ENCODE measurements at regions not wholly inside any gene's neighbourhood (a gene's known extent, or its start where the extent isn't known, plus 50 kb on each side); places are given as distances from the start of the nearest gene placed in this dataset.

- Histone ChIP-seq H3K4ac (ENCODE audit: low read length) (no peak overlapping the region), H3K79me1 (ENCODE audit: low read depth, low read length) (no peaks in the 10 kb centered on the region), H2BK15ac (ENCODE audit: low read length) (no peak overlapping the region), H4K91ac (ENCODE audit: low read depth, low read length, poor library complexity) (no peak overlapping the region), H4K8ac (ENCODE audit: low read depth, low read length) (no peak overlapping the region), H3K4me2 (ENCODE audit: insufficient read depth, low read length, poor library complexity, severe bottlenecking) (no peak overlapping the region), H3K18ac (ENCODE audit: low read length) (no peak overlapping the region), H2AK5ac (ENCODE audit: low read depth, low read length) (no peak overlapping the region), H3K27ac (replicated peaks; ENCODE audit: low read length) (no peak overlapping the region), H3K36me3 (replicated peaks in 1 of 2; ENCODE audit: control insufficient read depth in 2 of 2, insufficient read depth in 2 of 2, low read length in 2 of 2) (no peaks in the 10 kb centered on the region), H2BK12ac (ENCODE audit: low read length) (no peak overlapping the region), H2BK5ac (ENCODE audit: low read length) (no peak overlapping the region), H3K14ac (ENCODE audit: low read length) (no peak overlapping the region), H2AFZ (ENCODE audit: low read length) (no peak overlapping the region), H3K9me3 (replicated peaks in 1 of 2; ENCODE audit: control insufficient read depth in 2 of 2, insufficient read depth in 1 of 2, low read depth in 1 of 2, low read length in 2 of 2) (no peaks in the 10 kb centered on the region), H3K23ac (ENCODE audit: low read depth, low read length, poor library complexity) (no peak overlapping the region), H3K4me3 (ENCODE audit: low read length in 2 of 2) (no peak overlapping the region), H3K27me3 (ENCODE audit: control insufficient read depth in 3 of 3, insufficient read depth in 3 of 3, low read depth in 1 of 3, low read length in 3 of 3) (no peaks in the 10 kb centered on the region), H3K4me1 (ENCODE audit: control insufficient read depth in 2 of 2, insufficient read depth in 1 of 2, low read depth in 1 of 2, low read length in 2 of 2) (peaks cover 0 to 1% of the 10 kb centered on the region in 2 donors), H3K9ac (ENCODE audit: low read depth, low read length, poor library complexity) (no peak overlapping the region), H2BK120ac (ENCODE audit: low read depth, low read length) (no peak overlapping the region)
- no CpG with 5 or more reads among the region's 8 CpGs for WGBS, 2 donors (ENCODE audit: extremely low coverage in 2 of 2, insufficient read length in 2 of 2, insufficient replicate concordance in 1 of 2)
- no peak for DNase-seq (ENCODE audit: low spot score)
Observed at GRCh38 chr5:91722736-91723467, 339.8 kb upstream of the ARRDC3 start.

DNA sequence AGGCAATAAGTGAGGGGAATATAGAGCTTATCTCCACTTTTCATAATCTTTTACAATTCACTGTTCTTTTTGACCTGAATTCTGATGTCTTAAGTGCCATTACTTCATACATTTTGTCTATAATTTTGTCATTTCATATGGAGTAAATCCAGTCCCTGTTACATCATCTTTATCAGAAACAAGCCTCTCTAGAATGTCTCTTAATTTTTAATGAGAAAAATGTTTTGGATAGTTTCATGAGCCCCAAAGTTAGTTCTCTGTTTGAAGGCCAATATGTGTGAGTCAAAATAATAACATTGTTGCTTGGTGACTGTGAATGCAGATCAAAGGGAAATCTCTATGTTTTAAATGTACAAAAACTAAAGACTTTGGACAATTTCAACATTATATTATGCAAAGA is 329.6 kb upstream of the ARRDC3 start:
- H3K27ac ChIP-seq (replicated peaks; ENCODE audit: low read length), result no peak overlapping the region
- DNase-seq (ENCODE audit: low spot score), result no peak

DNA sequence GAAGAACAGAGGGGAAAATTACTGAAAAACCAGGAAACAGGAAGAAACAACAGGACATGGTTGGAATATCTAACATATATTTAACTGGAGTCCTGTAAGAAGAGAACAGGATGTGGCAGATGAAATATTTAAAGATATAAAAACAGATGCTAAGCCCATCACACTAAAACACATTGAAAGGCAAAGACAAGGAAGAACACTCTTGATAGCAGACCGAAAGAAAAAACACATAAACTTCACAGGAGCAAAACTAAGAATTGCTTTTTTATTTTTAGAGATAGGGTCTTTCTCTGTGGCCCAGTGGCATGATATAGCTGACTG is 324.4 kb upstream of the ARRDC3 start:
- no peak overlapping the region for H2BK5ac ChIP-seq (ENCODE audit: low read length)
- no peaks in the 10 kb centered on the region for H3K27me3 ChIP-seq (ENCODE audit: control insufficient read depth in 3 of 3, insufficient read depth in 3 of 3, low read depth in 1 of 3, low read length in 3 of 3)
- WGBS, 2 donors (ENCODE audit: extremely low coverage in 2 of 2, insufficient read length in 2 of 2, insufficient replicate concordance in 1 of 2), result no CpG with 5 or more reads among the region's 1 CpG
- H2BK12ac ChIP-seq (ENCODE audit: low read length), result no peak overlapping the region
- no peak overlapping the region for H4K91ac ChIP-seq (ENCODE audit: low read depth, low read length, poor library complexity)
- H3K14ac ChIP-seq (ENCODE audit: low read length), result no peak overlapping the region
- no peak overlapping the region for H4K8ac ChIP-seq (ENCODE audit: low read depth, low read length)
- H3K27ac ChIP-seq (replicated peaks; ENCODE audit: low read length), result no peak overlapping the region
- H3K9me3 ChIP-seq (replicated peaks in 1 of 2; ENCODE audit: control insufficient read depth in 2 of 2, insufficient read depth in 1 of 2, low read depth in 1 of 2, low read length in 2 of 2), result no peaks in the 10 kb centered on the region
- no peak overlapping the region for H3K4me2 ChIP-seq (ENCODE audit: insufficient read depth, low read length, poor library complexity, severe bottlenecking)
- H3K36me3 ChIP-seq (replicated peaks in 1 of 2; ENCODE audit: control insufficient read depth in 2 of 2, insufficient read depth in 2 of 2, low read length in 2 of 2), result no peaks in the 10 kb centered on the region
- no peak overlapping the region for H3K18ac ChIP-seq (ENCODE audit: low read length)
- H3K23ac ChIP-seq (ENCODE audit: low read depth, low read length, poor library complexity), result no peak overlapping the region
- H3K4me1 ChIP-seq (ENCODE audit: control insufficient read depth in 2 of 2, insufficient read depth in 1 of 2, low read depth in 1 of 2, low read length in 2 of 2), result peaks cover 0 to 2% of the 10 kb centered on the region in 2 donors
- H3K9ac ChIP-seq (ENCODE audit: low read depth, low read length, poor library complexity), result no peak overlapping the region
- no peak overlapping the region for H2BK15ac ChIP-seq (ENCODE audit: low read length)
- no peak overlapping the region for H2AFZ ChIP-seq (ENCODE audit: low read length)
- no peak overlapping the region for H3K4me3 ChIP-seq (ENCODE audit: low read length in 2 of 2)
- DNase-seq (ENCODE audit: low spot score), result no peak
- H2BK120ac ChIP-seq (ENCODE audit: low read depth, low read length), result no peak overlapping the region
- H2AK5ac ChIP-seq (ENCODE audit: low read depth, low read length), result no peak overlapping the region
- H3K79me1 ChIP-seq (ENCODE audit: low read depth, low read length), result no peaks in the 10 kb centered on the region
- H3K4ac ChIP-seq (ENCODE audit: low read length), result no peak overlapping the region

More for the DNA sequence above, 329.6 kb upstream of the ARRDC3 start:
- Histone ChIP-seq H2AK5ac (ENCODE audit: low read depth, low read length) (no peak overlapping the region), H3K4me1 (ENCODE audit: control insufficient read depth in 2 of 2, insufficient read depth in 1 of 2, low read depth in 1 of 2, low read length in 2 of 2) (no peaks in the 10 kb centered on the region), H3K18ac (ENCODE audit: low read length) (no peak overlapping the region), H2BK15ac (ENCODE audit: low read length) (no peak overlapping the region), H3K4me2 (ENCODE audit: insufficient read depth, low read length, poor library complexity, severe bottlenecking) (no peak overlapping the region), H3K36me3 (replicated peaks in 1 of 2; ENCODE audit: control insufficient read depth in 2 of 2, insufficient read depth in 2 of 2, low read length in 2 of 2) (no peaks in the 10 kb centered on the region), H3K4ac (ENCODE audit: low read length) (no peak overlapping the region), H3K9ac (ENCODE audit: low read depth, low read length, poor library complexity) (no peak overlapping the region), H3K14ac (ENCODE audit: low read length) (no peak overlapping the region), H3K79me1 (ENCODE audit: low read depth, low read length) (no peaks in the 10 kb centered on the region), H3K27me3 (ENCODE audit: control insufficient read depth in 3 of 3, insufficient read depth in 3 of 3, low read depth in 1 of 3, low read length in 3 of 3) (no peaks in the 10 kb centered on the region), H2BK120ac (ENCODE audit: low read depth, low read length) (no peak overlapping the region), H2BK12ac (ENCODE audit: low read length) (no peak overlapping the region), H3K23ac (ENCODE audit: low read depth, low read length, poor library complexity) (no peak overlapping the region), H4K8ac (ENCODE audit: low read depth, low read length) (no peak overlapping the region), H4K91ac (ENCODE audit: low read depth, low read length, poor library complexity) (no peak overlapping the region), H2AFZ (ENCODE audit: low read length) (no peak overlapping the region), H3K9me3 (replicated peaks in 1 of 2; ENCODE audit: control insufficient read depth in 2 of 2, insufficient read depth in 1 of 2, low read depth in 1 of 2, low read length in 2 of 2) (no peaks in the 10 kb centered on the region), H2BK5ac (ENCODE audit: low read length) (no peak overlapping the region), H3K4me3 (ENCODE audit: low read length in 2 of 2) (no peak overlapping the region)

- Histone ChIP-seq H3K79me1 (ENCODE audit: low read depth, low read length) (no peaks in the 10 kb centered on the region), H2BK15ac (ENCODE audit: low read length) (no peak overlapping the region), H3K14ac (ENCODE audit: low read length) (no peak overlapping the region), H3K9ac (ENCODE audit: low read depth, low read length, poor library complexity) (no peak overlapping the region), H4K8ac (ENCODE audit: low read depth, low read length) (no peak overlapping the region), H2AK5ac (ENCODE audit: low read depth, low read length) (no peak overlapping the region), H2BK120ac (ENCODE audit: low read depth, low read length) (no peak overlapping the region), H2AFZ (ENCODE audit: low read length) (no peak overlapping the region), H3K9me3 (replicated peaks in 1 of 2; ENCODE audit: control insufficient read depth in 2 of 2, insufficient read depth in 1 of 2, low read depth in 1 of 2, low read length in 2 of 2) (no peaks in the 10 kb centered on the region), H3K4me2 (ENCODE audit: insufficient read depth, low read length, poor library complexity, severe bottlenecking) (no peak overlapping the region), H3K27ac (replicated peaks; ENCODE audit: low read length) (no peak overlapping the region), H4K91ac (ENCODE audit: low read depth, low read length, poor library complexity) (no peak overlapping the region), H3K36me3 (replicated peaks in 1 of 2; ENCODE audit: control insufficient read depth in 2 of 2, insufficient read depth in 2 of 2, low read length in 2 of 2) (no peaks in the 10 kb centered on the region), H3K18ac (ENCODE audit: low read length) (no peak overlapping the region), H3K23ac (ENCODE audit: low read depth, low read length, poor library complexity) (no peak overlapping the region), H2BK12ac (ENCODE audit: low read length) (no peak overlapping the region), H3K27me3 (ENCODE audit: control insufficient read depth in 3 of 3, insufficient read depth in 3 of 3, low read depth in 1 of 3, low read length in 3 of 3) (no peaks in the 10 kb centered on the region), H3K4me1 (ENCODE audit: control insufficient read depth in 2 of 2, insufficient read depth in 1 of 2, low read depth in 1 of 2, low read length in 2 of 2) (peaks cover 0 to 2% of the 10 kb centered on the region in 2 donors), H3K4me3 (ENCODE audit: low read length in 2 of 2) (no peak overlapping the region), H3K4ac (ENCODE audit: low read length) (no peak overlapping the region), H2BK5ac (ENCODE audit: low read length) (no peak overlapping the region)
- no peak for DNase-seq (ENCODE audit: low spot score)
- no CpG with 5 or more reads among the region's 1 CpG for WGBS, 2 donors (ENCODE audit: extremely low coverage in 2 of 2, insufficient read length in 2 of 2, insufficient replicate concordance in 1 of 2)
Observed at GRCh38 chr5:91706785-91707520, 323.8 kb upstream of the ARRDC3 start.

Measured in neuronal stem cell (in vitro differentiated cells).